ENCODE measurements at regions not wholly inside any gene's neighbourhood (a gene's known extent, or its start where the extent isn't known, plus 50 kb on each side); places are given as distances from the start of the nearest gene placed in this dataset.

GRCh38 chr7:57245206-57245605 lies 113.0 kb upstream of the ZNF479 start:
- WGBS, 2 experiments (ENCODE audit: extremely low coverage in 1 of 2, insufficient coverage in 1 of 2, insufficient read length in 1 of 2, insufficient replicate concordance in 2 of 2, low coverage in 1 of 2, low lambda C conversion rate in 2 of 2, missing lambda C conversion rate in 1 of 2) = 89% methylated on average over 3 of the region's 4 CpGs; no CpG with 5 or more reads in 1 of the 2 experiments
- H3K4me1 ChIP-seq (replicated peaks in 1 of 4; ENCODE audit: control insufficient read depth in 3 of 4, insufficient read depth in 4 of 4, low read length in 3 of 4) = no peaks in the 10 kb centered on the region
- H4K91ac ChIP-seq (replicated peaks; ENCODE audit: insufficient read length, low read length) = no peak overlapping the region
- no peak overlapping the region for H3K4me2 ChIP-seq (ENCODE audit: insufficient read depth in 1 of 2, low read depth in 2 of 2, low read length in 2 of 2)
- H3K79me1 ChIP-seq (ENCODE audit: low read depth, low read length) = no peaks in the 10 kb centered on the region
- H3K9me3 ChIP-seq (ENCODE audit: insufficient read depth in 2 of 2, low read depth in 1 of 2, low read length in 1 of 2) = peaks cover 44 to 86% of the 10 kb centered on the region in 2 experiments
- no peak for DNase-seq (ENCODE audit: low read depth in 1 of 2, low spot score in 2 of 2)
- no peak overlapping the region for H3K4me3 ChIP-seq (ENCODE audit: extremely low read depth in 1 of 4, insufficient read depth in 2 of 4, low read depth in 3 of 4, low read length in 4 of 4)
- H4K8ac ChIP-seq (ENCODE audit: extremely low read depth, insufficient read depth, low read length) = no peak overlapping the region
- H2AFZ ChIP-seq (ENCODE audit: low read length) = no peak overlapping the region
- no peak overlapping the region for H3K14ac ChIP-seq (ENCODE audit: insufficient read length)
- H3K23ac ChIP-seq (ENCODE audit: insufficient read length) = no peak overlapping the region
- no peak for TF ChIP-seq FOSL1 (IDR thresholded peaks at IDR 0.05; ENCODE audit: insufficient read depth, low read depth, low read length)
- TF ChIP-seq HDAC6 (IDR thresholded peaks at IDR 0.05; ENCODE audit: low read depth, low read length) = no peak
- TF ChIP-seq HDAC2 (IDR thresholded peaks at IDR 0.05; ENCODE audit: borderline replicate concordance in 1 of 2, low read depth in 2 of 2, low read length in 2 of 2) = no peak
- TF ChIP-seq KDM1A (IDR thresholded peaks at IDR 0.05; ENCODE audit: borderline replicate concordance, low read length) = no peak
- TF ChIP-seq MAFK (IDR thresholded peaks at IDR 0.05; ENCODE audit: low read depth, low read length) = no peak
- TF ChIP-seq RNF2 (IDR thresholded peaks at IDR 0.05; ENCODE audit: borderline replicate concordance, low read depth, low read length, missing control alignments, poor library complexity, severe bottlenecking) = no peak
- TF ChIP-seq EZH2 (IDR thresholded peaks at IDR 0.05; ENCODE audit: low read depth, low read length, severe bottlenecking) = no peak
- no peak for TF ChIP-seq ZNF274 (IDR thresholded peaks at IDR 0.05; ENCODE audit: borderline replicate concordance, extremely low read depth, low read length)
- no peak for TF ChIP-seq NANOG (IDR thresholded peaks at IDR 0.05; ENCODE audit: insufficient read depth, low read depth, low read length, poor library complexity, severe bottlenecking)
- no peak for TF ChIP-seq EGR1 (IDR thresholded peaks at IDR 0.05; ENCODE audit: borderline replicate concordance, low read depth, low read length)
- no peak for TF ChIP-seq SIX5 (IDR thresholded peaks at IDR 0.05; ENCODE audit: low read depth, low read length)
- TF ChIP-seq SP1 (IDR thresholded peaks at IDR 0.05; ENCODE audit: low read depth, low read length) = no peak
- H2AK5ac ChIP-seq (ENCODE audit: low read depth, low read length) = no peak overlapping the region
- no peak overlapping the region for H3K4ac ChIP-seq (replicated peaks; ENCODE audit: insufficient read length, low read depth, low read length)
- no peaks in the 10 kb centered on the region for H3K27me3 ChIP-seq (replicated peaks in 1 of 4; ENCODE audit: control insufficient read depth in 3 of 4, extremely low read depth in 1 of 4, insufficient read depth in 3 of 4, low read length in 3 of 4)
- no peak overlapping the region for H3K9ac ChIP-seq (replicated peaks in 1 of 4; ENCODE audit: extremely low read depth in 1 of 4, low read depth in 3 of 4, low read length in 3 of 4)
- no peak overlapping the region for H2BK12ac ChIP-seq (ENCODE audit: low read depth, low read length)
- no peaks in the 10 kb centered on the region for H3K23me2 ChIP-seq (ENCODE audit: low read depth, low read length)
- no peak overlapping the region for H2BK20ac ChIP-seq (ENCODE audit: low read length)
- no peak overlapping the region for H2BK120ac ChIP-seq (replicated peaks; ENCODE audit: low read depth, low read length)
- no peak overlapping the region for H2BK5ac ChIP-seq (ENCODE audit: low read depth, low read length)
- no peak overlapping the region for H3K18ac ChIP-seq (ENCODE audit: extremely low read depth, low read length)
- ChIA-PET POLR2A (ENCODE audit: partially characterized antibody) (no interaction called here), CTCF (ENCODE audit: partially characterized antibody) (interaction anchor here (0.6 kb wide), 1 partner anchor 234 kb away, joined by 4 read pairs; no protein-coding TSS in a partner anchor)
- H4K20me1 ChIP-seq (replicated peaks in 1 of 2; ENCODE audit: control insufficient read depth in 1 of 2, insufficient read depth in 2 of 2, low read length in 2 of 2) = no peaks in the 10 kb centered on the region
- H3K36me3 ChIP-seq (ENCODE audit: control insufficient read depth in 2 of 4, insufficient read depth in 4 of 4, low read length in 3 of 4) = no peaks in the 10 kb centered on the region
- no peak for FAIRE-seq
- H3K27ac ChIP-seq (ENCODE audit: low read depth, low read length) = no peak overlapping the region
- no peak overlapping the region for H3K56ac ChIP-seq (replicated peaks; ENCODE audit: insufficient read length, low read depth, low read length)
- H2BK15ac ChIP-seq (ENCODE audit: low read length) = no peak overlapping the region
- H3K79me2 ChIP-seq (ENCODE audit: control insufficient read depth in 1 of 2, insufficient read depth in 2 of 2, low read length in 2 of 2) = no peaks in the 10 kb centered on the region
- no peak overlapping the region for H4K5ac ChIP-seq (ENCODE audit: insufficient read length, low read depth, low read length)

All from H1 (cell line).